ENCODE measurements at regions not wholly inside any gene's neighbourhood (a gene's known extent, or its start where the extent isn't known, plus 50 kb on each side); places are given as distances from the start of the nearest gene placed in this dataset.
A peak's percentile ranks its signal among the peaks of the same experiment; 100 is the strongest.
"Not testable (repeated sequence)": the region's sequence is repeated elsewhere in the genome, so short reads cannot be mapped to it uniquely, and the experiment has no call there.

- H3K27me3 ChIP-seq (ENCODE audit: insufficient read depth, low read length): no peaks in the 10 kb centered on the region
- H3K79me2 ChIP-seq (ENCODE audit: control insufficient read depth, insufficient read depth, low read length, unreplicated experiment): no peaks in the 10 kb centered on the region
- H3K4me1 ChIP-seq (ENCODE audit: control insufficient read depth, insufficient read depth, low read length, unreplicated experiment): peaks cover 48% of the 10 kb centered on the region
- H3K4me3 ChIP-seq (ENCODE audit: low read depth, low read length): peak overlapping the region; percentile 23; the same call in 1 of the 2 replicates
- H3K36me3 ChIP-seq (ENCODE audit: insufficient read depth, low read length): peaks cover 6% of the 10 kb centered on the region
- peak overlapping the region; percentile 95 for H3K27ac ChIP-seq (ENCODE audit: low read depth, low read length)
- H2AFZ ChIP-seq (ENCODE audit: low read length, unreplicated experiment): peak overlapping the region; percentile 27
Measured at GRCh38 chr16:88306860-88307545, 75.8 kb upstream of the ZNF469 start.

GRCh38 chr16:88308441-88309173, 74.2 kb upstream of the ZNF469 start:
- Histone ChIP-seq H3K4me3 (ENCODE audit: low read depth, low read length) (no peak overlapping the region), H3K27ac (ENCODE audit: low read depth, low read length) (peak overlapping the region; percentile 95), H2AFZ (ENCODE audit: low read length, unreplicated experiment) (no peak overlapping the region), H3K36me3 (ENCODE audit: insufficient read depth, low read length) (peaks cover 6% of the 10 kb centered on the region), H3K4me1 (ENCODE audit: control insufficient read depth, insufficient read depth, low read length, unreplicated experiment) (peaks cover 44% of the 10 kb centered on the region), H3K79me2 (ENCODE audit: control insufficient read depth, insufficient read depth, low read length, unreplicated experiment) (no peaks in the 10 kb centered on the region), H3K27me3 (ENCODE audit: insufficient read depth, low read length) (no peaks in the 10 kb centered on the region)

GRCh38 chr16:88309174-88309907, 73.4 kb upstream of the ZNF469 start:
- Histone ChIP-seq H2AFZ (ENCODE audit: low read length, unreplicated experiment) (no peak overlapping the region), H3K27ac (ENCODE audit: low read depth, low read length) (no peak overlapping the region), H3K36me3 (ENCODE audit: insufficient read depth, low read length) (peaks cover 6% of the 10 kb centered on the region), H3K4me3 (ENCODE audit: low read depth, low read length) (no peak overlapping the region), H3K4me1 (ENCODE audit: control insufficient read depth, insufficient read depth, low read length, unreplicated experiment) (peaks cover 36% of the 10 kb centered on the region), H3K27me3 (ENCODE audit: insufficient read depth, low read length) (no peaks in the 10 kb centered on the region), H3K79me2 (ENCODE audit: control insufficient read depth, insufficient read depth, low read length, unreplicated experiment) (no peaks in the 10 kb centered on the region)

GRCh38 chr16:88309908-88310265, 72.9 kb upstream of the ZNF469 start:
- Histone ChIP-seq H3K27ac (ENCODE audit: low read depth, low read length) (no peak overlapping the region), H3K36me3 (ENCODE audit: insufficient read depth, low read length) (peaks cover 6% of the 10 kb centered on the region), H3K4me3 (ENCODE audit: low read depth, low read length) (no peak overlapping the region), H3K79me2 (ENCODE audit: control insufficient read depth, insufficient read depth, low read length, unreplicated experiment) (no peaks in the 10 kb centered on the region), H3K27me3 (ENCODE audit: insufficient read depth, low read length) (no peaks in the 10 kb centered on the region), H2AFZ (ENCODE audit: low read length, unreplicated experiment) (no peak overlapping the region), H3K4me1 (ENCODE audit: control insufficient read depth, insufficient read depth, low read length, unreplicated experiment) (peaks cover 31% of the 10 kb centered on the region)

- Histone ChIP-seq H3K27me3 (ENCODE audit: insufficient read depth, low read length) (no peaks in the 10 kb centered on the region), H3K27ac (ENCODE audit: low read depth, low read length) (no peak overlapping the region), H3K4me3 (ENCODE audit: low read depth, low read length) (no peak overlapping the region), H3K79me2 (ENCODE audit: control insufficient read depth, insufficient read depth, low read length, unreplicated experiment) (no peaks in the 10 kb centered on the region), H3K36me3 (ENCODE audit: insufficient read depth, low read length) (peaks cover 6% of the 10 kb centered on the region), H3K4me1 (ENCODE audit: control insufficient read depth, insufficient read depth, low read length, unreplicated experiment) (peaks cover 29% of the 10 kb centered on the region), H2AFZ (ENCODE audit: low read length, unreplicated experiment) (no peak overlapping the region)
Measured at GRCh38 chr16:88310796-88311605, 71.8 kb upstream of the ZNF469 start.

- H3K36me3 ChIP-seq (ENCODE audit: insufficient read depth, low read length); H2AFZ ChIP-seq (ENCODE audit: low read length, unreplicated experiment); H3K27ac ChIP-seq (ENCODE audit: low read depth, low read length); H3K4me3 ChIP-seq (ENCODE audit: low read depth, low read length); H3K27me3 ChIP-seq (ENCODE audit: insufficient read depth, low read length); H3K79me2 ChIP-seq (ENCODE audit: control insufficient read depth, insufficient read depth, low read length, unreplicated experiment): not testable (repeated sequence)
- peaks cover 23% of the 10 kb centered on the region for H3K4me1 ChIP-seq (ENCODE audit: control insufficient read depth, insufficient read depth, low read length, unreplicated experiment)
Measured at GRCh38 chr16:88311860-88312259, 70.9 kb upstream of the ZNF469 start.

GRCh38 chr16:88312732-88313131, 70.0 kb upstream of the ZNF469 start:
- Histone ChIP-seq H3K4me1 (ENCODE audit: control insufficient read depth, insufficient read depth, low read length, unreplicated experiment) (peaks cover 21% of the 10 kb centered on the region), H3K4me3 (ENCODE audit: low read depth, low read length) (no peak overlapping the region), H3K36me3 (ENCODE audit: insufficient read depth, low read length) (peaks cover 4% of the 10 kb centered on the region), H3K79me2 (ENCODE audit: control insufficient read depth, insufficient read depth, low read length, unreplicated experiment) (no peaks in the 10 kb centered on the region), H3K27me3 (ENCODE audit: insufficient read depth, low read length) (no peaks in the 10 kb centered on the region), H3K27ac (ENCODE audit: low read depth, low read length) (no peak overlapping the region), H2AFZ (ENCODE audit: low read length, unreplicated experiment) (no peak overlapping the region)

GRCh38 chr16:88314991-88315542, 67.7 kb upstream of the ZNF469 start:
- peaks cover 21% of the 10 kb centered on the region for H3K4me1 ChIP-seq (ENCODE audit: control insufficient read depth, insufficient read depth, low read length, unreplicated experiment)
- no peaks in the 10 kb centered on the region for H3K36me3 ChIP-seq (ENCODE audit: insufficient read depth, low read length)
- H3K27me3 ChIP-seq (ENCODE audit: insufficient read depth, low read length): no peaks in the 10 kb centered on the region
- H2AFZ ChIP-seq (ENCODE audit: low read length, unreplicated experiment): no peak overlapping the region
- H3K27ac ChIP-seq (ENCODE audit: low read depth, low read length): no peak overlapping the region
- no peak overlapping the region for H3K4me3 ChIP-seq (ENCODE audit: low read depth, low read length)
- no peaks in the 10 kb centered on the region for H3K79me2 ChIP-seq (ENCODE audit: control insufficient read depth, insufficient read depth, low read length, unreplicated experiment)

- H3K36me3 ChIP-seq (ENCODE audit: insufficient read depth, low read length): no peaks in the 10 kb centered on the region
- no peaks in the 10 kb centered on the region for H3K79me2 ChIP-seq (ENCODE audit: control insufficient read depth, insufficient read depth, low read length, unreplicated experiment)
- peaks cover 21% of the 10 kb centered on the region for H3K4me1 ChIP-seq (ENCODE audit: control insufficient read depth, insufficient read depth, low read length, unreplicated experiment)
- no peak overlapping the region for H3K27ac ChIP-seq (ENCODE audit: low read depth, low read length)
- no peaks in the 10 kb centered on the region for H3K27me3 ChIP-seq (ENCODE audit: insufficient read depth, low read length)
- no peak overlapping the region for H3K4me3 ChIP-seq (ENCODE audit: low read depth, low read length)
- no peak overlapping the region for H2AFZ ChIP-seq (ENCODE audit: low read length, unreplicated experiment)
Measured at GRCh38 chr16:88315543-88316105, 67.1 kb upstream of the ZNF469 start.

GRCh38 chr16:88316151-88316550, 66.6 kb upstream of the ZNF469 start:
- no peaks in the 10 kb centered on the region for H3K36me3 ChIP-seq (ENCODE audit: insufficient read depth, low read length)
- H3K79me2 ChIP-seq (ENCODE audit: control insufficient read depth, insufficient read depth, low read length, unreplicated experiment): no peaks in the 10 kb centered on the region
- no peak overlapping the region for H3K27ac ChIP-seq (ENCODE audit: low read depth, low read length)
- no peak overlapping the region for H2AFZ ChIP-seq (ENCODE audit: low read length, unreplicated experiment)
- H3K4me1 ChIP-seq (ENCODE audit: control insufficient read depth, insufficient read depth, low read length, unreplicated experiment): peaks cover 21% of the 10 kb centered on the region
- no peak overlapping the region for H3K4me3 ChIP-seq (ENCODE audit: low read depth, low read length)
- no peaks in the 10 kb centered on the region for H3K27me3 ChIP-seq (ENCODE audit: insufficient read depth, low read length)
